ENCODE measurements at regions not wholly inside any gene's neighbourhood (a gene's known extent, or its start where the extent isn't known, plus 50 kb on each side); places are given as distances from the start of the nearest gene placed in this dataset.

DNA sequence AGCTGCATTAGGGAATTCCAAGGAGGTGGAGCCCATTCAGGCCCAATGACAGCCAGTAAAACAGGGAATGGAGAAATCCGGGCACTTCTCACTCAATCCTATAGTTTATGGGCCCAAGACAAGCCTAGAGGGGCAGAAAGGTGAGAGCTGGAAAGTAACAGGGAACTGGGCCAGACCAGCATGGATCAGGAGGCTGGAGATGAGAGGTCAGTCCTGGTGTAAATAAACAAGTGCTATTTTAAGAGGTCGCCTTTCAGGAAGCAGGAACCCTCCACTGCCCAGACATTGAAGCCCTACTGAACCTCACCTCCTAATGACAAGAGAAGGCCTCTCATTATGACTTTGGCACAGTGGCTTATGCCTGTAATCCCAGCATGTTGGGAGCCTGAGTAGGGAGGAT, 57.2 kb upstream of the TGM3 start:
- TF ChIP-seq, protein P1, sequence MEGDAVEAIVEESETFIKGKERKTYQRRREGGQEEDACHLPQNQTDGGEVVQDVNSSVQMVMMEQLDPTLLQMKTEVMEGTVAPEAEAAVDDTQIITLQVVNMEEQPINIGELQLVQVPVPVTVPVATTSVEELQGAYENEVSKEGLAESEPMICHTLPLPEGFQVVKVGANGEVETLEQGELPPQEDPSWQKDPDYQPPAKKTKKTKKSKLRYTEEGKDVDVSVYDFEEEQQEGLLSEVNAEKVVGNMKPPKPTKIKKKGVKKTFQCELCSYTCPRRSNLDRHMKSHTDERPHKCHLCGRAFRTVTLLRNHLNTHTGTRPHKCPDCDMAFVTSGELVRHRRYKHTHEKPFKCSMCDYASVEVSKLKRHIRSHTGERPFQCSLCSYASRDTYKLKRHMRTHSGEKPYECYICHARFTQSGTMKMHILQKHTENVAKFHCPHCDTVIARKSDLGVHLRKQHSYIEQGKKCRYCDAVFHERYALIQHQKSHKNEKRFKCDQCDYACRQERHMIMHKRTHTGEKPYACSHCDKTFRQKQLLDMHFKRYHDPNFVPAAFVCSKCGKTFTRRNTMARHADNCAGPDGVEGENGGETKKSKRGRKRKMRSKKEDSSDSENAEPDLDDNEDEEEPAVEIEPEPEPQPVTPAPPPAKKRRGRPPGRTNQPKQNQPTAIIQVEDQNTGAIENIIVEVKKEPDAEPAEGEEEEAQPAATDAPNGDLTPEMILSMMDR (IDR thresholded peaks at IDR 0.05) = no peak

DNA sequence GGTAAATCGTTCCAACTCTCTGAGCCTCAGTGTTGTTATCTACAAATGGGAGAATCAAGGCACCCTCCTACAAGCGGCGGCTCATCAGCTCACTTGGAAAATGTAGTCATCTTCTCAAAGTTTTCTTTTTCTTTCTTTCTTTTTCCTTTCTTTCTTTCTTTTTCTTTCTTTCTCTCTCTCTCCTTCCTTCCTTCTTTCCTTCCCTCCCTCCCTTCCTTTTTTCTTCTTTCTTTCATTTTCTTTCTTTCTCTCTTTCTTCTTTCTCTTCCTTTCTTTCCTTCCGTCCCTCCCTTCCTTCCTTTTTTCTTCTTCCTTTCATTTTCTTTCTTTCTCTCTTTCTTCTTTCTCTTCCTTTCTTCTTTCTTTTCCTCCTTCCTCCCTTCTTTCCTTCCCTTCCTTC, 55.0 kb upstream of the TGM3 start:
- TF ChIP-seq, protein P1 (IDR thresholded peaks at IDR 0.05) = no peak

DNA sequence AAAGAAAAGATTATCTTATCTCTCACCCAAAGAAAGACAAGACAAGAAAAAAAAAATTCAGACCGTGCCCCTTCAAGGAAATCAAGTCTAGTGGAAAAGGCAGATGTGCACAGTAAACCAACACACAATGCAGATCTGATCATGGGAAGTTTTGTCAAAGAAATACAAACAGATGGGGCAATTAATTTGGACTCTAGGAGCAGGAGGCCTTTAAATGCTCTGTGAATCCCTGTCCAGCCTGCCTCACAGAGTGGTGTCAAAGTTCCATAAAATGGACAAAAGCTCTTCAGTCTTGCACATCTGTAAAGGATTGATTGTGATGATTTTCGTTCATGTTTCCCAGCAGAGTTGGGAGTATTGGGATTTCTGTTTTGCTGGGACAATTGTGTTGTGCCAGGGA, 53.1 kb upstream of the TGM3 start:
- TF ChIP-seq, protein P1 (IDR thresholded peaks at IDR 0.05) = no peak

DNA sequence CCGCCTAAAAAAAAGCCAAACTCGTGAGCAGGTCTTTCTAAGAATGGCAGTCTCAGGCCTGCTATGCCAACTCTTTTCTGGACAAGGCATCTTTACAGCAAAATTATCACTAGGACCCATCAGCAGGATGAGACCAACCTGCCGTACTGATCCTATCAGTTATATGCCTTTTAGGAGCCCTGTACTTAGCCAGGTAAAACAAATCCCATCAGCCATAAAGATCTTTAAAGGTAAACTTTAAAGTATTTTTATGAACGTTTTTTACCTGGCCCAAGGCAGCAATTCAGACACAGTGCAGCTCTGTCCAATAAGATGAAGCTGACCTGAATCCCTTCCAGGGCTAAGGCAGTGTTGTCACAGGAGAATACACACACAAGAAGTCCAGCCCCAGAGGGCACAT, 51.3 kb upstream of the TGM3 start:
- TF ChIP-seq, protein P1 (IDR thresholded peaks at IDR 0.05) = no peak

DNA sequence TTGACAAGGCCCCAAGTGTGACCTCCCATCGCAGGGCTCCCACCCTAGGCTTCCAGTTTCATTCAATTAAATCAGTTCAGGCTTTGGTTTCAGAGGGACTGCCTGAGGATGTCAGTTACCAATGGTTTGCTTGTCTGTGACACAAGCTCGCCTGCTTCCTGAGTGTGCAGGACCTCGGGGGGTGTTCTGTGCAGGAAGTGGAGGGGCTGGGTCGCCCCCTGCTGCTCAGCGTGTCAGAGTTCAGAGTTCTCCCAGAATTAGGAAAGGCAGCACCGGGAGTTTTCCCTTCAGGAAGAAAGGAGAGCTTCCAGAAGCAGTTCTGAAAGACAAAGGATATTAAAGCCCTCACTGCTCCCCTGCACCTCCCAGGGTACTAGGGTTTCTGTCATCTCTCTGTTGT, 50.8 kb upstream of the TGM3 start:
- TF ChIP-seq, protein P1 (IDR thresholded peaks at IDR 0.05) = peak; percentile 29; the same call in 1 of the 2 replicates

DNA sequence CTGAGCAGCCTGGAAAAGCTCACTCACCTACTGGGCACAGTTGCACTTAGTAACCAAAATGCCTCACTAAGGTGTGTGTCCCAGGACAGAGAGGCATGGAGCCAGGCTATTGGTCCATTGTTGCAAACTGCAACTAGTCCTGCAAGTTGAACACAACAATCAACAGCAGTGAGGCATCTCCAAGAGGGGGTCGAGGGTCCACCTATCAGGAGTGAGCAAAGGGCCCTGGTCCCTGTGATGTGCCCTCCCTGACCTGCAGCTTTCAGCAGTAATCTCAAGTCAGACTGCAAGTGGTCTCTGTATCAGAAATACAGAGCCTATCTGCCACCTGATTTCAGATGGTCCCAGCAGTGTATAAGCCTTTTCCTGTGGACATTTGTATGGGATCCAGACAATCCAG, 50.2 kb upstream of the TGM3 start:
- TF ChIP-seq, protein P1 (IDR thresholded peaks at IDR 0.05) = no peak
